SK-N-SH (cell line): ENCODE measurements at regions not wholly inside any gene's neighbourhood (a gene's known extent, or its start where the extent isn't known, plus 50 kb on each side); places are given as distances from the start of the nearest gene placed in this dataset.

Experiments
- CTCF ChIA-PET: fragments of 300-600, 350-600 bp; formaldehyde crosslinking; extraction: SDS; loops from one replicate; lab custom pipeline; 2021; lab: Yijun Ruan, JAX
- POLR2A ChIA-PET: fragments of 350-600 bp; sonication (Branson Sonifier 250); formaldehyde crosslinking; extraction: SDS; loops from one replicate; lab custom pipeline; 2020; ENCODE audit warnings: antibody characterized with exemption, inconsistent platforms; lab: Yijun Ruan, JAX
- DNase-seq: peaks from one replicate; pipeline ENCODE4 v3.0.0; 2012
- H2AFZ ChIP-seq: fragments of 200-600 bp; sonication (generic); 2 replicates; pipeline ENCODE4 v1.8.1; 2016; ENCODE audit warnings: antibody characterized with exemption, mild to moderate bottlenecking, low read depth
- H3F3A ChIP-seq: fragments of 200-600 bp; sonication (generic); replicated peaks from 2 replicates; pipeline ENCODE3; 2016; ENCODE audit warnings: antibody characterized with exemption, mild to moderate bottlenecking; ENCODE audit not compliant: insufficient read depth
- H3K27ac ChIP-seq, 2 experiments: fragments of 200-500 bp in 1 of 2; fragments of 200-600 bp in 1 of 2; sonication (Bioruptor generic) in 1 of 2; sonication (generic), shearing (Covaris generic) in 1 of 2; 2 replicates each; pipeline versions ENCODE4 v1.5.1 to v1.6.1; 2014 to 2016; ENCODE audit warnings: low read depth in 2 of 2, inconsistent platforms in 1 of 2, low read length in 1 of 2, mild to moderate bottlenecking in 1 of 2, mixed read lengths in 1 of 2
- H3K27me3 ChIP-seq: fragments of 200-600 bp; sonication (generic), shearing (Covaris generic); 2 replicates; pipeline ENCODE4 v1.6.1; 2016; ENCODE audit warnings: mixed run types; ENCODE audit not compliant: insufficient read depth
- H3K36me3 ChIP-seq, 2 experiments: fragments of 200-500 bp in 1 of 2; fragments of 200-600 bp in 1 of 2; sonication (Bioruptor generic) in 1 of 2; sonication (generic) in 1 of 2; replicated peaks in 1 of 2; 2 replicates each; pipeline versions ENCODE3 to v1.5.1; 2014 to 2016; ENCODE audit warnings: low read length in 1 of 2, mild to moderate bottlenecking in 1 of 2; ENCODE audit not compliant: insufficient read depth in 2 of 2, control insufficient read depth in 1 of 2
- H3K4me1 ChIP-seq, 2 experiments: fragments of 200-500 bp in 1 of 2; fragments of 200-600 bp in 1 of 2; sonication (Bioruptor generic) in 1 of 2; sonication (generic), shearing (Covaris generic) in 1 of 2; 2 replicates each; pipeline versions ENCODE4 v1.5.1 to v1.6.1; 2014 to 2016; ENCODE audit warnings: low read depth in 1 of 2, low read length in 1 of 2, mixed run types in 1 of 2; ENCODE audit not compliant: insufficient read depth in 2 of 2, control insufficient read depth in 1 of 2
- H3K4me2 ChIP-seq: fragments of 200-600 bp; sonication (generic), shearing (Covaris generic); 2 replicates; pipeline ENCODE4 v1.6.1; 2017; ENCODE audit warnings: mixed run types
- H3K4me3 ChIP-seq, 2 experiments: fragments of 200-500 bp in 1 of 2; fragments of 200-600 bp in 1 of 2; sonication (Bioruptor generic) in 1 of 2; sonication (generic), shearing (Covaris generic) in 1 of 2; 2 replicates each; pipeline versions ENCODE4 v1.5.1 to v1.8.1; 2014 to 2016; ENCODE audit warnings: low read depth in 2 of 2, inconsistent platforms in 1 of 2, low read length in 1 of 2, mild to moderate bottlenecking in 1 of 2, mixed read lengths in 1 of 2, moderate library complexity in 1 of 2
- H3K79me2 ChIP-seq: fragments of 200-600 bp; sonication (generic); 2 replicates; pipeline ENCODE4 v1.8.1; 2017; ENCODE audit warnings: mild to moderate bottlenecking; ENCODE audit not compliant: insufficient read depth
- H3K9ac ChIP-seq: fragments of 200-600 bp; sonication (generic); 2 replicates; pipeline ENCODE4 v1.6.1; 2017; ENCODE audit warnings: mixed run types
- H3K9me2 ChIP-seq: fragments of 200-600 bp; sonication (generic); 2 replicates; pipeline ENCODE4 v1.6.1; 2017; ENCODE audit warnings: mixed run types
- H3K9me3 ChIP-seq: fragments of 200-600 bp; sonication (generic); 2 replicates; pipeline ENCODE4 v1.6.1; 2017; ENCODE audit warnings: mixed run types, mild to moderate bottlenecking, moderate library complexity
- H4K20me1 ChIP-seq: fragments of 200-600 bp; sonication (generic); 2 replicates; pipeline ENCODE4 v1.6.1; 2017; ENCODE audit warnings: mild to moderate bottlenecking, mixed run types; ENCODE audit not compliant: insufficient read depth
- JUND ChIP-seq: IDR thresholded peaks from 2 replicates; pipeline ENCODE4 v1.4.0; 2012
- MEF2A ChIP-seq: IDR thresholded peaks from 2 replicates; pipeline ENCODE4 v1.4.0; 2012; ENCODE audit warnings: low read depth, borderline replicate concordance
- MXI1 ChIP-seq: IDR thresholded peaks from 2 replicates; pipeline ENCODE4 v1.6.1; 2012; ENCODE audit warnings: mild to moderate bottlenecking, low read depth, low read length, improper control_type of control experiment
- NFIC ChIP-seq: IDR thresholded peaks from 2 replicates; pipeline ENCODE4 v1.4.0; 2012; ENCODE audit warnings: borderline replicate concordance
- RCOR1 ChIP-seq: fragments of 150-350 bp; IDR thresholded peaks from 2 replicates; pipeline ENCODE4 v1.6.1; 2017; ENCODE audit warnings: antibody characterized with exemption, low read length
- REST ChIP-seq: IDR thresholded peaks from 2 replicates; pipeline ENCODE4 v1.6.1; 2012; ENCODE audit warnings: mild to moderate bottlenecking, low read depth, low read length, moderate library complexity
- RFX5 ChIP-seq: IDR thresholded peaks from 2 replicates; pipeline ENCODE4 v1.6.1; 2012; ENCODE audit warnings: mild to moderate bottlenecking, improper control_type of control experiment, low read length
- SIN3A ChIP-seq: IDR thresholded peaks from 2 replicates; pipeline ENCODE4 v1.6.1; 2012; ENCODE audit warnings: low read depth, mild to moderate bottlenecking, low read length, moderate library complexity, borderline replicate concordance
- TAF1 ChIP-seq: IDR thresholded peaks from 2 replicates; pipeline ENCODE4 v1.6.1; 2012; ENCODE audit warnings: low read depth, mild to moderate bottlenecking, low read length, moderate library complexity, borderline replicate concordance
- TCF12 ChIP-seq: IDR thresholded peaks from 2 replicates; pipeline ENCODE4 v1.4.0; 2012
- ZBTB33 ChIP-seq: IDR thresholded peaks from 2 replicates; pipeline ENCODE4 v1.4.0; 2012; ENCODE audit warnings: low read depth, borderline replicate concordance
- WGBS: methylation state at CpG from one replicate; pipeline ENCODE4 v1.1.6; 2017; ENCODE audit warnings: low lambda C conversion rate; 5-methylcytosine and 5-hydroxymethylcytosine counted together

GRCh38 chr12:102542816-102543440 lies 62.6 kb upstream of the IGF1 start:
- H3K27ac ChIP-seq = 0 out of 4 replicates have a peak overlapping the region, but pooled peaks of 1 of the 2 experiments have one; percentile 59
- no peak overlapping the region for H3K9ac ChIP-seq
- H3K9me3 ChIP-seq = no peaks in the 10 kb centered on the region
- TF ChIP-seq ZBTB33 (no peak), MXI1 (no peak), RFX5 (no peak), TCF12 (no peak), JUND (no peak), MEF2A (no peak), RCOR1 (no peak), REST (no peak), NFIC (no peak), SIN3A (no peak), TAF1 (no peak)
- peaks cover 0 to 46% of the 10 kb centered on the region in 2 experiments; a peak in 2 of 4 replicates for H3K4me1 ChIP-seq
- no peaks in the 10 kb centered on the region for H4K20me1 ChIP-seq
- H3K4me3 ChIP-seq = no peak overlapping the region
- no peaks in the 10 kb centered on the region for H3K36me3 ChIP-seq
- H2AFZ ChIP-seq = no peak overlapping the region
- H3K79me2 ChIP-seq = no peaks in the 10 kb centered on the region
- DNase-seq = no peak
- WGBS = 56% methylated on average over 6 of the region's 6 CpGs
- CTCF ChIA-PET = interaction anchor here (2.9 kb wide), 1 partner anchor 8 kb away, joined by 6 read pairs; no protein-coding TSS in a partner anchor
- H3K4me2 ChIP-seq = no peak overlapping the region
- no peaks in the 10 kb centered on the region for H3K27me3 ChIP-seq
- POLR2A ChIA-PET = no interaction called here
- H3F3A ChIP-seq = peaks cover 29% of the 10 kb centered on the region
- no peaks in the 10 kb centered on the region for H3K9me2 ChIP-seq
